Panc1 (cell line): ENCODE measurements at regions not wholly inside any gene's neighbourhood (a gene's known extent, or its start where the extent isn't known, plus 50 kb on each side); places are given as distances from the start of the nearest gene placed in this dataset.

Experiments
- ATAC-seq: fragments of 200-7000 bp; cut with Tn5 transposase; 2 replicates; pipeline ENCODE4 v1.9.1; 2020; ENCODE audit warnings: mild to moderate bottlenecking, moderate library complexity
- BruUV-seq: library from RNA; stranded (reverse); fragments of 400-500 nt; replicated peaks from 2 replicates; lab custom pipeline; 2021; lab: Mats Ljungman, UMichigan
- CTCF ChIA-PET: fragments of 300-600 bp; sonication (Branson Sonifier 250); formaldehyde crosslinking; loops from one replicate; lab custom pipeline; 2022; ENCODE audit warnings: antibody characterized with exemption; lab: Charles Lee
- POLR2A ChIA-PET: fragments of 300-600 bp; sonication (Branson Sonifier 250); formaldehyde crosslinking; loops from one replicate; lab custom pipeline; 2022; ENCODE audit warnings: antibody characterized with exemption; lab: Charles Lee
- DNase-seq: peaks from one replicate; pipeline ENCODE4 v3.0.0-alpha.2; 2010; ENCODE audit warnings: low read depth, low spot score
- H3K27ac ChIP-seq: 2 replicates; pipeline ENCODE4 v1.5.1; 2011; ENCODE audit warnings: mild to moderate bottlenecking, low read length, inconsistent platforms
- H3K27me3 ChIP-seq: fragments of 200-500 bp; sonication (Bioruptor generic); 2 replicates; pipeline ENCODE4 v1.6.0; 2014; ENCODE audit warnings: low read length, inconsistent platforms; ENCODE audit not compliant: control insufficient read depth, insufficient read depth
- H3K36me3 ChIP-seq: fragments of 200-500 bp; sonication (Bioruptor generic); 2 replicates; pipeline ENCODE4 v1.5.1; 2014; ENCODE audit warnings: inconsistent platforms, mild to moderate bottlenecking, low read length, moderate library complexity; ENCODE audit not compliant: control insufficient read depth, insufficient read depth
- H3K4me1 ChIP-seq: 2 replicates; pipeline ENCODE4 v1.5.1; 2011; ENCODE audit warnings: inconsistent platforms, mild to moderate bottlenecking, low read length, moderate library complexity; ENCODE audit not compliant: control insufficient read depth, insufficient read depth
- H3K4me3 ChIP-seq, 2 experiments: 2 replicates each; pipeline ENCODE4 v1.5.1; 2011 to 2012; ENCODE audit warnings: low read depth in 2 of 2, low read length in 2 of 2, mild to moderate bottlenecking in 2 of 2, inconsistent platforms in 1 of 2, moderate library complexity in 1 of 2
- H3K9me3 ChIP-seq: fragments of 200-500 bp; sonication (Bioruptor generic); 2 replicates; pipeline ENCODE4 v1.5.1; 2014; ENCODE audit warnings: low read depth, mild to moderate bottlenecking, inconsistent platforms, low read length, moderate library complexity; ENCODE audit not compliant: control insufficient read depth, insufficient read depth
- POLR2AphosphoS5 ChIP-seq: IDR thresholded peaks from 2 replicates; pipeline ENCODE4 v1.6.1; 2012; ENCODE audit warnings: mild to moderate bottlenecking, low read depth, low read length, moderate library complexity
- SIN3A ChIP-seq: IDR thresholded peaks from 2 replicates; pipeline ENCODE4 v1.6.1; 2012; ENCODE audit warnings: low read depth, mild to moderate bottlenecking, low read length, moderate library complexity, borderline replicate concordance; ENCODE audit not compliant: insufficient read depth
- TCF7L2 ChIP-seq: IDR thresholded peaks from 2 replicates; pipeline ENCODE4 v1.6.1; 2011; ENCODE audit warnings: mild to moderate bottlenecking, low read depth, low read length, inconsistent platforms
- in situ Hi-C: cut with HindIII; loops from 2 replicates; pipeline ENCODE4 v1.10.0; 2016; ENCODE audit warnings: low sequenced_read_pairs, low pct_unique_long_range_greater_than_20kb
- intact Hi-C: fragments of 100-400 bp; cut with micrococcal nuclease; formaldehyde crosslinking; loops from one replicate; pipeline ENCODE4 v1.10.0; 2022; ENCODE audit not compliant: unreplicated experiment
- TF ChIP-seq, protein P1 (sequence below): fragments of 450-650 bp; IDR thresholded peaks from 2 replicates; pipeline ENCODE4 v1.5.1; 2017; ENCODE audit warnings: mild to moderate bottlenecking
- TF ChIP-seq, protein P2 (sequence below), 2 experiments: IDR thresholded peaks; 2 replicates each; pipeline ENCODE4 v1.6.1; 2011 to 2012; ENCODE audit warnings: low read depth in 2 of 2, control low read depth in 1 of 2, low read length in 1 of 2, mild to moderate bottlenecking in 1 of 2, moderate library complexity in 1 of 2; ENCODE audit not compliant: insufficient read depth in 1 of 2

DNA sequence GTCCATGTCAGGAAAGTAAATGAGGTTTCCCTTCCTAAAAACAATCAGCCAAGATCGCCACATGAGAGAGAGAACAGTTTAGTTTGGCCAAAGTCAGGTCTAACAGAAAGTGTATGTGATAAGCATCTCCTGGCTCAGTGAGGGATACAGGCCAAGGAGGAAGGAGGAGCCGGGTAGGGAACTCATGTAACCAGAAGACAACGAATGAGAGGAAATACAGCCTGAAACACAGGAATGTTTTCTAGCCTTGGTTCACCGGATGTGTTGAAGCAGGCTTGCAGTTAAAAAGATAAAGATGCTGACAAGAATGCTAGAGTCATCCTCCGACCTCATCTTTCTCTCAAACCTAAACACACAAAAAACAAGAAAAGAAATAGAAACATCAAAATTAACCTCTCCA is 283.9 kb upstream of the SIX2 start:
- TF ChIP-seq TCF7L2 (no peak), SIN3A (no peak), POLR2AphosphoS5 (no peak)
- TF ChIP-seq, protein P1, sequence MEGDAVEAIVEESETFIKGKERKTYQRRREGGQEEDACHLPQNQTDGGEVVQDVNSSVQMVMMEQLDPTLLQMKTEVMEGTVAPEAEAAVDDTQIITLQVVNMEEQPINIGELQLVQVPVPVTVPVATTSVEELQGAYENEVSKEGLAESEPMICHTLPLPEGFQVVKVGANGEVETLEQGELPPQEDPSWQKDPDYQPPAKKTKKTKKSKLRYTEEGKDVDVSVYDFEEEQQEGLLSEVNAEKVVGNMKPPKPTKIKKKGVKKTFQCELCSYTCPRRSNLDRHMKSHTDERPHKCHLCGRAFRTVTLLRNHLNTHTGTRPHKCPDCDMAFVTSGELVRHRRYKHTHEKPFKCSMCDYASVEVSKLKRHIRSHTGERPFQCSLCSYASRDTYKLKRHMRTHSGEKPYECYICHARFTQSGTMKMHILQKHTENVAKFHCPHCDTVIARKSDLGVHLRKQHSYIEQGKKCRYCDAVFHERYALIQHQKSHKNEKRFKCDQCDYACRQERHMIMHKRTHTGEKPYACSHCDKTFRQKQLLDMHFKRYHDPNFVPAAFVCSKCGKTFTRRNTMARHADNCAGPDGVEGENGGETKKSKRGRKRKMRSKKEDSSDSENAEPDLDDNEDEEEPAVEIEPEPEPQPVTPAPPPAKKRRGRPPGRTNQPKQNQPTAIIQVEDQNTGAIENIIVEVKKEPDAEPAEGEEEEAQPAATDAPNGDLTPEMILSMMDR, result no peak
- TF ChIP-seq, protein P2, sequence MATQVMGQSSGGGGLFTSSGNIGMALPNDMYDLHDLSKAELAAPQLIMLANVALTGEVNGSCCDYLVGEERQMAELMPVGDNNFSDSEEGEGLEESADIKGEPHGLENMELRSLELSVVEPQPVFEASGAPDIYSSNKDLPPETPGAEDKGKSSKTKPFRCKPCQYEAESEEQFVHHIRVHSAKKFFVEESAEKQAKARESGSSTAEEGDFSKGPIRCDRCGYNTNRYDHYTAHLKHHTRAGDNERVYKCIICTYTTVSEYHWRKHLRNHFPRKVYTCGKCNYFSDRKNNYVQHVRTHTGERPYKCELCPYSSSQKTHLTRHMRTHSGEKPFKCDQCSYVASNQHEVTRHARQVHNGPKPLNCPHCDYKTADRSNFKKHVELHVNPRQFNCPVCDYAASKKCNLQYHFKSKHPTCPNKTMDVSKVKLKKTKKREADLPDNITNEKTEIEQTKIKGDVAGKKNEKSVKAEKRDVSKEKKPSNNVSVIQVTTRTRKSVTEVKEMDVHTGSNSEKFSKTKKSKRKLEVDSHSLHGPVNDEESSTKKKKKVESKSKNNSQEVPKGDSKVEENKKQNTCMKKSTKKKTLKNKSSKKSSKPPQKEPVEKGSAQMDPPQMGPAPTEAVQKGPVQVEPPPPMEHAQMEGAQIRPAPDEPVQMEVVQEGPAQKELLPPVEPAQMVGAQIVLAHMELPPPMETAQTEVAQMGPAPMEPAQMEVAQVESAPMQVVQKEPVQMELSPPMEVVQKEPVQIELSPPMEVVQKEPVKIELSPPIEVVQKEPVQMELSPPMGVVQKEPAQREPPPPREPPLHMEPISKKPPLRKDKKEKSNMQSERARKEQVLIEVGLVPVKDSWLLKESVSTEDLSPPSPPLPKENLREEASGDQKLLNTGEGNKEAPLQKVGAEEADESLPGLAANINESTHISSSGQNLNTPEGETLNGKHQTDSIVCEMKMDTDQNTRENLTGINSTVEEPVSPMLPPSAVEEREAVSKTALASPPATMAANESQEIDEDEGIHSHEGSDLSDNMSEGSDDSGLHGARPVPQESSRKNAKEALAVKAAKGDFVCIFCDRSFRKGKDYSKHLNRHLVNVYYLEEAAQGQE (IDR thresholded peaks at IDR 0.05; ENCODE audit: insufficient read depth in 1 of 2, low read depth in 2 of 2, low read length in 1 of 2), result no peak
- no peak overlapping the region for H3K4me3 ChIP-seq
- ChIA-PET CTCF (no interaction called here), POLR2A (no interaction called here)
- BruUV-seq, result no TSS peak
- intact Hi-C loops, result no loop called here
- H3K27me3 ChIP-seq, result peaks cover 4% of the 10 kb centered on the region; the same call in 1 of the 2 replicates
- no peak for DNase-seq
- in situ Hi-C loops, result no loop called here
- no peaks in the 10 kb centered on the region for H3K9me3 ChIP-seq
- H3K4me1 ChIP-seq, result no peaks in the 10 kb centered on the region
- H3K27ac ChIP-seq, result no peak overlapping the region
- no peaks in the 10 kb centered on the region for H3K36me3 ChIP-seq
- no peak for ATAC-seq

DNA sequence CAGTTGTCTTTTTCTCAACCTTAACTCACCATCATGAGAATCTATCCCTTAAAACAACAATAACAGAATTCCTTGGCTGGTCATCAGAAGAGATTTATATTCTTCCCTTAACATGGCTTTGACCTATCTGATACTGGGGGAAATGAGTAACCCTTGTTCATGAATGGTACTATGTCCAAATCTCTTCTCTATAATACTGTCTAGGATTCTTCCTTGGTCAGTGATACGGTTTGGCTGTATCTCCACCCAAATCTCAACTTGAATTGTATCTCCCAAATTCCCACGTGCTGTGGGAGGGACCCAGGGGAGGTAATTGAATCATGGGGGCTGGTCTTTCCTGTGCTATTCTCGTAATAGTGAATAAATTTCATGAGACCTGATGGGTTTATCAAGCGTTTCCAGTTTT is 282.0 kb upstream of the SIX2 start:
- peaks cover 4% of the 10 kb centered on the region; the same call in 1 of the 2 replicates for H3K27me3 ChIP-seq
- no TSS peak for BruUV-seq
- intact Hi-C loops (no loop called here), in situ Hi-C loops (no loop called here)
- no peak overlapping the region for H3K4me3 ChIP-seq
- CTCF ChIA-PET, result no interaction called here
- H3K9me3 ChIP-seq, result no peaks in the 10 kb centered on the region
- no peak for TF ChIP-seq SIN3A
- TF ChIP-seq POLR2AphosphoS5, result no peak
- no peak for TF ChIP-seq TCF7L2
- TF ChIP-seq, protein P2 (IDR thresholded peaks at IDR 0.05; ENCODE audit: insufficient read depth in 1 of 2, low read depth in 2 of 2, low read length in 1 of 2), result no peak
- TF ChIP-seq, protein P1, result no peak
- ATAC-seq, result no peak
- no peak for DNase-seq
- no peak overlapping the region for H3K27ac ChIP-seq
- no peaks in the 10 kb centered on the region for H3K4me1 ChIP-seq
- POLR2A ChIA-PET, result no interaction called here
- no peaks in the 10 kb centered on the region for H3K36me3 ChIP-seq
